ENCODE measurements at regions not wholly inside any gene's neighbourhood (a gene's known extent, or its start where the extent isn't known, plus 50 kb on each side); places are given as distances from the start of the nearest gene placed in this dataset.
"Not testable (repeated sequence)": the region's sequence is repeated elsewhere in the genome, so short reads cannot be mapped to it uniquely, and the experiment has no call there.

- no peak for DNase-seq (ENCODE audit: extremely low read depth, low read depth)
These were observed 106.8 kb upstream of the SPATS2L start for GRCh38 chr2:200199576-200200263.

DNA sequence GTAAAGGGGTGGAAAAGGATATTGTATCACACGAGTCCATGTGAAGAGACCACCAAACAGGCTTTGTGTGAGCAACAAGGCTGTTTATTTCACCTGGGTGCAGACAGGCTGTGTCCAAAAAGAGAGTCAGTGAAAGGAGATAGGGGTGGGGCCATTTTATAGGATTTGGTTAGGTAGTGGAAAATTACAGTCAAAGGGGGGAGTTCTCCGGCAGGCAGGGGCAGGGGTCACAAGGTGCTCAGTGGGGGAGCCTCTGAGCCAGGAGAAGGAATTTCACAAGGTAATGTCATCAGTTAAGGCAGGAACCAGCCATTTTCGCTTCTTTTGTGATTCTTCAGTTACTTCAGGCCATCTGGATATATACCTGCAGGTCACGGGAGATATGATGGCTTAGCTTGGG, 104.7 kb upstream of the SPATS2L start:
- not testable (repeated sequence) for DNase-seq (ENCODE audit: extremely low read depth, low read depth)

DNA sequence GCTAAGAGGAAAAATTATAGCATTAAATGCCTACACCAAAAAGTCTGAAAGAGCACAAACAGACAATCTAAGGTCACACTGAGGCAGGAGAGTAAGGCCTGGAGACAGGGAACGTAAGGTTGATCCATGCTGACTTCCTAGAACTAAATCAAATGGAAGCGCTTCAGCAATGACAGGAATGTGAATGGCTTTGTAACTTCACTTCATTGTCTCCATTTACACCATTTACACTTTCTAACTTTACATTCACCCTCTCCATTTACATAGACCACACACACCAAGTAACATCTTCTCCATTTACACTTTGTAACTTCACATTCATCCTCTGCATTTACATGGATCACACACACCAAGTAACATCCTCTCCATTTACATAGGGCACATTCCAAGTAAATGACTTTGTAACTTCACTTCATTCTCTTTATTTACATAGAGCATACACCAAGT, 103.1 kb upstream of the SPATS2L start:
- no peak for DNase-seq (ENCODE audit: extremely low read depth, low read depth)

- no peak for DNase-seq (ENCODE audit: extremely low read depth, low read depth)
These were observed 98.5 kb upstream of the SPATS2L start for GRCh38 chr2:200208041-200208440.

DNA sequence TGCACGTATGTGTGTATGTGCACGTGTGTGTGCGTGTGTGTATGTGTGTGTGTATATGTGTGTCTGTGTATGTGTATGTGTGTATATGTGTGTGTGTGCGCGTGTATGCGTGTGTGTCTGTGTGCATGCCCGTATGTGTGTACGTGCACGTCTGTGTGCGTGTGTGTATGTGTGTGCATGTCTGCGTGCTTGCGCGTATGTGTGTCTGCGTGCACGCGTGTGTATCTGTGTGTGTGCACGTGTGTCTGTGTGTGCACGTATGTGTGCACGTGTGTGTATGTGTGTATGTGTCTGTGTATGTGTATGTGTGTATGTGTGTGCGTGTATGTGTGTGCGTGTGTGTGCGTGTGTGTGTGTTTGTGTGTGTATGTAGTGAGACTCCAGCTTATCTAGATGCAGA, 97.5 kb upstream of the SPATS2L start:
- no peak for DNase-seq (ENCODE audit: extremely low read depth, low read depth)

- no peak for DNase-seq (ENCODE audit: extremely low read depth, low read depth)
These were observed 94.8 kb upstream of the SPATS2L start for GRCh38 chr2:200211643-200212042.

DNA sequence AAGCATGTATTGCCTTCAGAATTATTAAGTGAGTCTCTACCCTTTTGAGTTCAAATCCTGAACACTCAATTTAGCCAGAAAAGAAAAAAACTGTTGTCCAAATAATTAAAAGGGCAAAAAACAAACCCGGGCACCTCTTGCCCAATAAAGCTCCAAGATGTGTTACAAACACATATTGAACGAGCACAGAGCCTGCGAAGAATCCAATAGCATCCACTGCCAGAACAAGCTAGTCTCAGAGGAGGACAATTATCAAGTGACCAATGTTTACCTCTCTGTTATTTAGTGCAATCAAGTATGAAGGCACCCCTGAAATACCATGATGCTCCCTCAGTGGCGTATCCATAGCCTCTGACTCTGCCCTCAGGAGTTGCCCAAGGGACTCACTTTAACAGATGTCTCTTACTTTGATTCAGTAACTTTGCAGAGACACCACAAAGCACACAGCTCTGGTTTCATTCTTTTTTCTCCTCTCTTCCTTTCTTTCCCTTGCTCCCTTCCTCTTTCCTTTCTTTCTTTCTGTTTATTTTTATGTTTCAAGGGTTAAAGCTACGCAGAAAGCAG, 93.5 kb upstream of the SPATS2L start:
- no peak for DNase-seq (ENCODE audit: extremely low read depth, low read depth)

GRCh38 chr2:200216310-200216709, 90.2 kb upstream of the SPATS2L start:
- no peak for DNase-seq (ENCODE audit: extremely low read depth, low read depth)

DNA sequence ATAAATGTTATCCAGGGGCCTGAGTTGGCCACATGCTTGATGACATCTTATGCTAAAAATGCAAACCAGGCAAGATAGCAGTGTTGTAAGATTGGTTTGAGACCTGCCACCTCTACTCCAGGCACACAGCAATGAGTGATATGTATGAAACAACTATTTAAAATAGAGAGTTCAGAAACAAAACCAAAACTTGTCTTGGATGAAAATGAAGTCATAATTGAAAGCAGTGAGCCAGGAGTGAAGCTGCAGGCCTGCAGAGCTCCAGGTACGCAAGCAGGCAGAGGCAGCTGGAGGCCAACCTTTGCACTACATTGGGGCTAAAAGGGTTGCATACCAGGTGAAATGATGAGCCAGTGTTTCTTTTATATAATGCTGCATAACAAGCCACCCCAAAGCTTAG, 89.2 kb upstream of the SPATS2L start:
- no peak for DNase-seq (ENCODE audit: extremely low read depth, low read depth)

DNA sequence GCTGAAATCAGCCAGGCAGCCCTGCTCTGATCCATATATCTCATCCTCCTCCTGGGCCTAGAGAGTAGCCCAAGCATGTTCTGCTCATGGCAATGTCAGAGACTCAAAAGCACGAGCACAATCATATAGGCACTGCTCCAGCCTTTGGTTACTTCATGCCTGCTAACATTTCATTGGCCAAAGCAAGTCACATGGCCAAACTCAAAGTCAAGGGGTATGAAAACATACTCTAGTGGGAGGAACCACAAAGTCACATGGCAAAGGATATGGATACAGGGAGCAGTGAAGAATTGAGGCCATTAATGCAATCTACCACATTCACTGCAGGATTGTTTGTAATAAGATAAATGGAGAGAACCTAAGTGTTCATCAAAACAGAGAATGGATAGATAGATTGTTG, 87.8 kb upstream of the SPATS2L start:
- DNase-seq (ENCODE audit: extremely low read depth, low read depth): no peak

DNA sequence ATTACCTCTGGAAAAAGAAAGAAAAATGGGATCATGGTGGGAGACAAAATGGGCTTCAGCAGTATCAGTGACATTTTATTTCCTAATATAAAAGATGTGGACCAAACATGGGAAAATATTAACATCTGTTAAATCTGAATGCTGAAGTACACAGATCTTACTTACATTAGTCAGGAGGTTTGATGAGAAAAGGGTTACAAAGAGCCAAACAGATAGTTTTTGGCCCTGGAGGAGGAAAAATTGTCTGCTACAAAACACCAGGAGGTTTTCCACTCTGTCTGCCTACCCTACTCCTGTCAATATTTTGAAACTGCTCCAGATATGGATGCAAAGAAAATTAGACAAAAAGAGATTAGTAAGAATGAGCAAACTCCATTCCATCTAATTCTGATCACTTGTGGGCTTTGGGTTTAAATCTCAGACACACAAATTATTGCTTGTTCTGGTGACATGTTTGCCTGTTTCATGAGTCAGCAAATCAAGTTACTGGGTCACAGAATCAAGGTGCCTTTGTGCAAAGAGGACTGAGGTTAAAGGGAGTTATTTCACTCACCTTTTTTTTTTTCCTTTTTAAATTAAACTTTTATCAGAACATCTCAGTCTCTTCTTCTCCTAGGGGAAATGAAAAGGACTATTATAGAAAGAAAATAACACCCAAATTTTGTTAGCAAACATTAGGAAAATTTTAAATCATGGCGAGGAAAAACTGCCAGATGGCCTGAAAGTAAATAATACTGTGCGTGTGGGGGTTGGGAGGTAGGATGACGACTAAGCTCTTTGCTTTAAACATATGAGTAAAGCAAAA, 87.0 kb upstream of the SPATS2L start:
- no peak for DNase-seq (ENCODE audit: extremely low read depth, low read depth)

DNA sequence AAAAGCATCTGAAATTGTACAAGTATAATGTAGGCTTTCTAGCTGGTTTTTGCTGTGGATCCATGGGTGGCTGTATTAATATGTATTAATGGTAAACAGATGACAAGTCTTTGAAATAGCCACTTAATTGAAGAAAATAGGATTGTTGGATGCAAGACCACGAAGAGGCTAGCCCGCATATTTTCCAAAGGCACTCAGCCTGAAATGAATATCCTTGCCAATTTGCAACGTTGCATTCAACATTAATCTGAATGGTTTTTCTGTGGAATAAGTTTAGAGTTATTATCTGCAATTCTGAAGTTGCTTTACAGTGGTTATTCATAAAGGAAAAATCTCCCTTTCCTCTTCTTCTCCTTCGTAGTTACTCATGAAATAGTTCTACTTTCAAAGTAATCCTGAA, 86.2 kb upstream of the SPATS2L start:
- no peak for DNase-seq (ENCODE audit: extremely low read depth, low read depth)

DNA sequence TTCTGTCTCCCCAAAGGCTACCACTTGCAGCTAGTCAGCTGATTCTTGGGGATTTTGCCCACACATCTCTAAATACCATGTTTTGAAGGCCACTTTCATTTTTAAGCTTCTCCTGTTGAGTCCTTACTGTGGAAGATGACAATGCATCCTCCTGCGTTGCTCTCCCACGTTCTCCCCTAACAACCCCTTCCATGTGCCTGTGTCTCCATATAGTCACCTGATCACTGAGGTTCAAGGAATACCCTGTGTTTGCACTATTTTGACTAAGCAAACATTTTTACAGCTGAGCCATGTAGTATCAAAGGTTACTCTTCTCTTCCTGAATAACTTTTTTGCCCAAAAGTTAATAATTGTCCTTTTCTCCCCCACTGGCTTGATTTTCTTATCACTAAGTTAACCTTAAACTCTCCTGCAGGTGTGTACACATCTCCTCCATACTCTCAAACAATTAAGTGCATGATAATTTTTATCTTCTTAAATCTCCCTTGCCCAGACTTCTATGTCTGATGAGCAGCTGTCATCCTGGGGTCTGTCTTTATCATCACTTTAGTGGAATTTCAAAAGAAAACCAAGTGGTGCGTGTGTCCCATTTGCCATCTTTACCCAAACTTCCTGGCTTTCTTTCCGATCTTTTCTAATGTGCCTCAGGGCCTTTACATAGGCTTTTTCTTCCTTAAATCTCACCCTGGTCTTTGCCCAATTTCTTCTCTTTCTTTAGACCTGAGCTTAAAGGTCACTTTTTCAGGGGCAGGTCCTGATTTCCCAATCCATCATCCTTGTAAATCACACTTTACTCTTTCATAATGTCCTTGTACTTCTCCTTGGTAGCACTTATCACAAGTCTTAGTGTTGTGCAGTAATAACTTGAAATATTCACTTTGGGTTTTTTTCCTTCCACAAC, 85.2 kb upstream of the SPATS2L start:
- DNase-seq (ENCODE audit: extremely low read depth, low read depth): no peak

DNA sequence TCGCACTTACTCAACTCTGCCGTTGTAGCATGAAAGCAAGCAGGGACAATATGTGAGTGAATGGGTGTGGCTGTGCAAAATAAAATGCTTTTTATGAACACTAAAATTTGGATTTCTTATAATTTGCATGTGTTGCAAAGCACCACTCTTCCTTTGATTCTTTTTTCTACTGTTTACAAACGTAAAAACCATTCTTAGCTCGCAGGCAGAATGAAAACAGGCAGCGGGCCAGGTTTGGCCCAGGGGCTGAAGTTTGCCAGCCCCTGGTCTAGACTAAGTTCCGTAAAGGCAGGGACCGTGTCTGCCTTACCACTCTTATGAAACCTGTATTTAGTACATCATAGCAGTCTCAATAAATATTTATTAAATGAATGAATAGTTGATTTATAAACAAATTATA, 83.7 kb upstream of the SPATS2L start:
- no peak for DNase-seq (ENCODE audit: extremely low read depth, low read depth)

DNA sequence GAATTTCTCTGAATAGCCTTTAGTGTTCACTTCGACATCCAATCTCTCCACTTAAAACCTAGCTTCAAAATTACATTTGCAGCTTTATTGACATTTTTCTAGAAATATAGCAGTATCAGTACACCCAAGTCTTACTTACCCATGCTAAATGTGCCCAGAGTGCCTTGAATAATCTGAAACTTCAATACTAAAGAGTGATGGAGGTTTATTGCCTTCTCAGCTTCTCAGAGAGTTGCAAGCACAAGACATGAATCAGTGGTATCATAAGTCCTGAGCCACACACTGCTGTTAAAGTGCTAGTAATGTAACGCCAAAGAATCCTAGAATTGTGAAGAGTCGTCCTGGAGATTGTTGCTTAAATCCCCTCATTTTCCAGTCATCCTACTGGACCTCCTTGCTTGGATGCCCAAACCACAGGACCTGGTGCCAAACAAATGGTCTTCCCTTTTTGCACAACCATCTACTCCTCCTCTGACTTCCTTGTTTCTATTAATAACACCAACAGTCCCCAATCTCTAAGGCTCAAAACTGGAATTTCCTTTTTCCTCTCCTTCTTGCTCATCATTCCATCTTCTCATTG, 83.2 kb upstream of the SPATS2L start:
- no peak for DNase-seq (ENCODE audit: extremely low read depth, low read depth)

- DNase-seq (ENCODE audit: extremely low read depth, low read depth): no peak
These were observed 80.5 kb upstream of the SPATS2L start for GRCh38 chr2:200225951-200226350.

- no peak for DNase-seq (ENCODE audit: extremely low read depth, low read depth)
These were observed 79.8 kb upstream of the SPATS2L start for GRCh38 chr2:200226451-200227426.

DNA sequence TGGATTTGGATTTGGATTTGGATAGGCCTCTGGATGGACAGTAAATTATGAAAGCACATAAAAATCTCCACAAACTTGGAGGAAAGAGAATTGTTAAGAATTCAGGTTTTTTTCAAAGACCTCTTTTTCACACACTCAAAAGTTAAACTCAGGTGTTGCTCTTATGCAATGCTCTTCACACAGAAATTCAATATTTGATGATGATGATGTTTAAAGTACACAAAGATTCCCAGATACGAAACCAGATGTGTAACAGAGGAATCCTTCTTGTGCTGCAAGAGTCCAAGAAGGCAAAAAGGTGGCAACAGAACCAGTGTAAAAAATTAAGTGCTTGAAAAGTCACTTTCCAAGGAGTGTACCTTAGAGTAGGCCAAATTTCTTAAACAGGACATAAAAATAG, 75.8 kb upstream of the SPATS2L start:
- no peak for DNase-seq (ENCODE audit: extremely low read depth, low read depth)

- no peak for DNase-seq (ENCODE audit: extremely low read depth, low read depth)
These were observed 71.0 kb upstream of the SPATS2L start for GRCh38 chr2:200235533-200235932.
